ENCODE measurements at regions not wholly inside any gene's neighbourhood (a gene's known extent, or its start where the extent isn't known, plus 50 kb on each side); places are given as distances from the start of the nearest gene placed in this dataset.

DNA sequence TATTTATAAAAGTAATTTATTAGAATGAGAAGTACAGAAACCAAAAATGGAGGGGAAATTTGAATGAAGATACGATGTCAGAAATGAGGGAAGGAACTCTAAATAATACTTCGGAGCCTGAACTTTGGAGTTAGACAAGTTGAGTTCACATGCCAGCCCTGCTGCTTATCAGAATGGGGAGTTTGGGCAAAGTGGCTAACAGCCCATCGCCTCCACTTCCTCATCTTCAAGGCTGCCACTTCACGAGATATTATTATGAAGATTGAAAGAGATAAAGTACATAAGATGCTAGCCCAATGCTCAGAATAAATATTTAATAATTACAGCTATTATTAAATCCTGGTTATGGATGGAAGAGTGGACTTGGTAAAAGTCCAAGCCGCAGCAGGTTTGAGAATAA, 56.2 kb upstream of the ABCA1 start:
- in situ Hi-C loops (cut with MboI; ENCODE audit: low pct_ligation_motif_present in 1 of 4, low pct_unique_long_range_greater_than_20kb in 1 of 4, low sequenced_read_pairs in 3 of 4): no loop called here
- 43 to 59% methylated on average over 5 of the region's 5 CpGs for WGBS, 2 donors (ENCODE audit: low coverage in 1 of 2)

DNA sequence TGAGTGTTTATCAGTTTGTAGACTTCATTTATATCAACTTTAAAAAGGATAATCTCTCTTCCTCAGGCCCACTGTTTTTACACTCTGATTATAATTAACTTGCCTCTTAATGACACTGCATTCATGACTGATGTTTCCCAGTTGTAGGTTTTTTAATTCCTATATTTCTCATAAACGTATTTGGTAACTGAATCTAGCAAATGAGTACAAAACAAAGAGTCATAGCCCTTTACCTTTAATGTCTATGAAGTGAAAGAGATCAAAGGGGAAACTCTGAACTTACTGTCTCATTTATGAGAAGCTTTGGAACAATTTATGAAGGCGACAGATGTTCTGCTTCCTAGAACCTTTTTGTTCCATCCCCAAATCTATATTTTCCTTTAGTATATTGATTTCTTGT, 56.6 kb upstream of the ABCA1 start:
- TF ChIP-seq EP300 (IDR thresholded peaks at IDR 0.05; ENCODE audit: low read depth) (no peak), POLR2AphosphoS5 (IDR thresholded peaks at IDR 0.05) (no peak), POLR2A (IDR thresholded peaks at IDR 0.05) (no peak)
- TF ChIP-seq, protein P1, sequence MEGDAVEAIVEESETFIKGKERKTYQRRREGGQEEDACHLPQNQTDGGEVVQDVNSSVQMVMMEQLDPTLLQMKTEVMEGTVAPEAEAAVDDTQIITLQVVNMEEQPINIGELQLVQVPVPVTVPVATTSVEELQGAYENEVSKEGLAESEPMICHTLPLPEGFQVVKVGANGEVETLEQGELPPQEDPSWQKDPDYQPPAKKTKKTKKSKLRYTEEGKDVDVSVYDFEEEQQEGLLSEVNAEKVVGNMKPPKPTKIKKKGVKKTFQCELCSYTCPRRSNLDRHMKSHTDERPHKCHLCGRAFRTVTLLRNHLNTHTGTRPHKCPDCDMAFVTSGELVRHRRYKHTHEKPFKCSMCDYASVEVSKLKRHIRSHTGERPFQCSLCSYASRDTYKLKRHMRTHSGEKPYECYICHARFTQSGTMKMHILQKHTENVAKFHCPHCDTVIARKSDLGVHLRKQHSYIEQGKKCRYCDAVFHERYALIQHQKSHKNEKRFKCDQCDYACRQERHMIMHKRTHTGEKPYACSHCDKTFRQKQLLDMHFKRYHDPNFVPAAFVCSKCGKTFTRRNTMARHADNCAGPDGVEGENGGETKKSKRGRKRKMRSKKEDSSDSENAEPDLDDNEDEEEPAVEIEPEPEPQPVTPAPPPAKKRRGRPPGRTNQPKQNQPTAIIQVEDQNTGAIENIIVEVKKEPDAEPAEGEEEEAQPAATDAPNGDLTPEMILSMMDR (IDR thresholded peaks at IDR 0.05): no peak
- no peak for DNase-seq
- H3K4me1 ChIP-seq: peaks cover 0 to 32% (median 1%) of the 10 kb centered on the region in 4 donors
- H3K36me3 ChIP-seq: no peaks in the 10 kb centered on the region
- H3K27me3 ChIP-seq: no peaks in the 10 kb centered on the region
- intact Hi-C loops (cut with DNase I; ENCODE audit: low total_unique reads) (no loop called here), in situ Hi-C loops (cut with MboI; ENCODE audit: low pct_ligation_motif_present in 1 of 4, low pct_unique_long_range_greater_than_20kb in 1 of 4, low sequenced_read_pairs in 3 of 4) (no loop called here)
- 38 to 50% methylated on average over 2 of the region's 2 CpGs for WGBS, 2 donors (ENCODE audit: low coverage in 1 of 2)
- H3K4me3 ChIP-seq: no peak overlapping the region
- no peaks in the 10 kb centered on the region for H3K9me3 ChIP-seq
- peak overlapping the region in 1 of 4 donors; percentile 19 for H3K27ac ChIP-seq

More for the DNA sequence above, 56.2 kb upstream of the ABCA1 start:
- Histone ChIP-seq H3K4me3 (no peak overlapping the region), H3K27ac (peak overlapping the region in 3 of 4 donors; percentile 15 to 36 (median 19)), H3K4me1 (peaks cover 0 to 32% (median 1%) of the 10 kb centered on the region in 4 donors), H3K36me3 (no peaks in the 10 kb centered on the region), H3K9me3 (no peaks in the 10 kb centered on the region), H3K27me3 (no peaks in the 10 kb centered on the region)
- intact Hi-C loops (cut with DNase I; ENCODE audit: low total_unique reads): no loop called here
- DNase-seq: no peak
- TF ChIP-seq EP300 (IDR thresholded peaks at IDR 0.05; ENCODE audit: low read depth): no peak
- TF ChIP-seq POLR2AphosphoS5 (IDR thresholded peaks at IDR 0.05): no peak
- TF ChIP-seq POLR2A (IDR thresholded peaks at IDR 0.05): no peak
- TF ChIP-seq, protein P1 (IDR thresholded peaks at IDR 0.05): no peak

DNA sequence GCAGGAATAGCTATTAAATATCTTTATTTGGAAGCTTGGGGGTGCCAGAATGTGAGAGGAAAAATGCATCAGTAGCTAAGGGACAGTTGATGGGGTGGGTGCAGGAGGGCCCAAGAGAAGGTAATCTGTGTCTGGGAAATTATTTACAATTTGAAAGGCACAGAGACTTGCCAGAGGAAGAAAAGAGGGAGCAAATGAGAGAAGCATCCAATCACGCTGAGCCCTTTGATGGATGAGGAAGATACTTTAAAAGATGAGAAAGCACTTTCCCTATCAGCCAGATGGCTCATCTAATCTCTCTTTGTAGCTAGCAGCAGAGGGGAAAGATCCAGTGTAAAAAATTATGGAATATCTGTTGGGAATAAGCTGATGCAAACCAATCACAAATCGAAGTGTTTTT, 57.0 kb upstream of the ABCA1 start:
- WGBS, 2 donors (ENCODE audit: low coverage in 1 of 2): 75 to 85% methylated on average over 2 of the region's 2 CpGs
- Histone ChIP-seq H3K27ac (no peak overlapping the region), H3K4me3 (no peak overlapping the region), H3K9me3 (no peaks in the 10 kb centered on the region), H3K4me1 (peaks cover 0 to 32% (median 1%) of the 10 kb centered on the region in 4 donors), H3K36me3 (no peaks in the 10 kb centered on the region), H3K27me3 (no peaks in the 10 kb centered on the region)
- no peak for DNase-seq
- TF ChIP-seq, protein P1 (IDR thresholded peaks at IDR 0.05): no peak
- no peak for TF ChIP-seq POLR2A (IDR thresholded peaks at IDR 0.05)
- TF ChIP-seq EP300 (IDR thresholded peaks at IDR 0.05; ENCODE audit: low read depth): no peak
- no peak for TF ChIP-seq POLR2AphosphoS5 (IDR thresholded peaks at IDR 0.05)
- in situ Hi-C loops (cut with MboI; ENCODE audit: low pct_ligation_motif_present in 1 of 4, low pct_unique_long_range_greater_than_20kb in 1 of 4, low sequenced_read_pairs in 3 of 4): no loop called here
- intact Hi-C loops (cut with DNase I; ENCODE audit: low total_unique reads): no loop called here

DNA sequence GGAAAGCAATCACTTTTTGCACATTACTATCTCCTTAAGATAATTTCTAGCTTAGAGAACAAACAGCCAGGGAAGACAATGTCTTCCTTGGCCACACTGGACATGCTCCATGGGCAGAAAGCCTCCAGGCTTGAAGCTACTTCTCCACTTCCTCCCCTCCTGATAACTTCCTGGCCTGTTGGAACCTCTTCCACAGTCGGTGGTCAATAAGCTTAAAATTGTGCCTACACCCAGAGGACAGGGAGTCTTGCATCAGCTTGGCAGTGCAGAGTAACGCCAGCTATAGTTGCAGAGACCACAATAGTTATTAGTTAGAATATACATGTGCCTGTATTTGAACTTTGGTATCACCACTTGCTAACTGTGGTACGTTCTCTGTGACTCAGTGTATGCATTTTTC, 58.1 kb upstream of the ABCA1 start:
- Histone ChIP-seq H3K9me3 (no peaks in the 10 kb centered on the region), H3K4me1 (peaks cover 9 to 43% (median 12%) of the 10 kb centered on the region in 4 donors), H3K4me3 (no peak overlapping the region), H3K27ac (no peak overlapping the region), H3K27me3 (no peaks in the 10 kb centered on the region), H3K36me3 (no peaks in the 10 kb centered on the region)
- WGBS, 2 donors (ENCODE audit: low coverage in 1 of 2): 80 to 81% methylated on average over 1 to 3 of the region's 3 CpGs
- in situ Hi-C loops (cut with MboI; ENCODE audit: low pct_ligation_motif_present in 1 of 4, low pct_unique_long_range_greater_than_20kb in 1 of 4, low sequenced_read_pairs in 3 of 4): no loop called here
- TF ChIP-seq POLR2A (IDR thresholded peaks at IDR 0.05) (no peak), POLR2AphosphoS5 (IDR thresholded peaks at IDR 0.05) (no peak), EP300 (IDR thresholded peaks at IDR 0.05; ENCODE audit: low read depth) (no peak)
- TF ChIP-seq, protein P1 (IDR thresholded peaks at IDR 0.05): no peak
- DNase-seq: no peak
- intact Hi-C loops (cut with DNase I; ENCODE audit: low total_unique reads): no loop called here
